H1 (cell line): ENCODE measurements at regions not wholly inside any gene's neighbourhood (a gene's known extent, or its start where the extent isn't known, plus 50 kb on each side); places are given as distances from the start of the nearest gene placed in this dataset.

Experiments
- CTCF ChIA-PET: fragments of 300-600 bp; sonication (Branson Sonifier 250); formaldehyde crosslinking; loops from one replicate; lab custom pipeline; 2021; ENCODE audit not compliant: partially characterized antibody; lab: Charles Lee
- POLR2A ChIA-PET: fragments of 300-600 bp; sonication (Branson Sonifier 250); formaldehyde crosslinking; loops from one replicate; lab custom pipeline; 2021; ENCODE audit warnings: inconsistent platforms; ENCODE audit not compliant: partially characterized antibody; lab: Charles Lee
- DNase-seq, 2 experiments: peaks; one replicate each; pipeline versions ENCODE4 v3.0.0 to v3.0.0-alpha.2; 2010 to 2022; ENCODE audit warnings: low spot score in 2 of 2, low read depth in 1 of 2, mixed read lengths in 1 of 2
- FAIRE-seq: peaks from 2 replicates; lab custom pipeline; 2011; peaks lifted over from hg19 to GRCh38; lab: Jason Lieb, UNC
- H2AFZ ChIP-seq: 2 replicates; pipeline ENCODE4 v1.8.1; 2012; ENCODE audit warnings: low read length, inconsistent platforms
- H2AK5ac ChIP-seq: 2 replicates; pipeline ENCODE4 v1.6.1; 2013; ENCODE audit warnings: low read depth, low read length
- H2BK120ac ChIP-seq: replicated peaks from 2 replicates; pipeline ENCODE3; 2013; ENCODE audit warnings: low read depth, low read length, inconsistent platforms
- H2BK12ac ChIP-seq: 2 replicates; pipeline ENCODE4 v1.6.1; 2013; ENCODE audit warnings: low read depth, low read length
- H2BK15ac ChIP-seq: 2 replicates; pipeline ENCODE4 v1.6.1; 2013; ENCODE audit warnings: low read length
- H2BK20ac ChIP-seq: 2 replicates; pipeline ENCODE4 v1.6.1; 2013; ENCODE audit warnings: low read length
- H2BK5ac ChIP-seq: 2 replicates; pipeline ENCODE4 v1.6.1; 2013; ENCODE audit warnings: low read depth, low read length
- H3K14ac ChIP-seq: 2 replicates; pipeline ENCODE4 v1.6.1; 2013; ENCODE audit warnings: inconsistent platforms; ENCODE audit not compliant: insufficient read length
- H3K18ac ChIP-seq: 2 replicates; pipeline ENCODE4 v1.6.1; 2013; ENCODE audit warnings: low read length; ENCODE audit errors: extremely low read depth
- H3K23ac ChIP-seq: 2 replicates; pipeline ENCODE4 v1.6.1; 2013; ENCODE audit warnings: inconsistent platforms; ENCODE audit not compliant: insufficient read length
- H3K23me2 ChIP-seq: 2 replicates; pipeline ENCODE4 v1.6.1; 2013; ENCODE audit warnings: low read depth, low read length
- H3K27ac ChIP-seq: 2 replicates; pipeline ENCODE4 v1.6.1; 2011; ENCODE audit warnings: low read depth, low read length, inconsistent platforms
- H3K27me3 ChIP-seq, 4 experiments: replicated peaks in 1 of 4; 1 replicate in 1 of 4; 2 replicates in 3 of 4; pipeline versions ENCODE4 v1.6.1 to v1.8.1; 2011 to 2013; ENCODE audit warnings: low read length in 3 of 4, mild to moderate bottlenecking in 3 of 4, inconsistent platforms in 2 of 4, mixed read lengths in 2 of 4, moderate library complexity in 1 of 4; ENCODE audit not compliant: control insufficient read depth in 3 of 4, insufficient read depth in 3 of 4; ENCODE audit errors: extremely low read depth in 1 of 4
- H3K36me3 ChIP-seq, 4 experiments: 2 replicates each; pipeline versions ENCODE4 v1.6.1 to v1.8.1; 2011 to 2013; ENCODE audit warnings: mild to moderate bottlenecking in 4 of 4, low read length in 3 of 4, moderate library complexity in 2 of 4, control low read depth in 1 of 4, inconsistent platforms in 1 of 4; ENCODE audit not compliant: insufficient read depth in 4 of 4, control insufficient read depth in 2 of 4
- H3K4ac ChIP-seq: replicated peaks from 2 replicates; pipeline ENCODE3; 2013; ENCODE audit warnings: low read length, low read depth, mixed read lengths, inconsistent platforms; ENCODE audit not compliant: insufficient read length
- H3K4me1 ChIP-seq, 4 experiments: replicated peaks in 1 of 4; 1 replicate in 1 of 4; 2 replicates in 3 of 4; pipeline versions ENCODE4 v1.6.1 to v1.8.1; 2011 to 2013; ENCODE audit warnings: low read length in 3 of 4, inconsistent platforms in 2 of 4, mixed read lengths in 1 of 4; ENCODE audit not compliant: insufficient read depth in 4 of 4, control insufficient read depth in 3 of 4
- H3K4me2 ChIP-seq, 2 experiments: 2 replicates each; pipeline versions ENCODE4 v1.6.1 to v1.8.1; 2011 to 2013; ENCODE audit warnings: low read depth in 2 of 2, low read length in 2 of 2, control low read depth in 1 of 2, inconsistent platforms in 1 of 2, mild to moderate bottlenecking in 1 of 2; ENCODE audit not compliant: insufficient read depth in 1 of 2
- H3K4me3 ChIP-seq, 4 experiments: fragments of 200-600, 300-600 bp in 1 of 4; sonication (generic), shearing (Covaris generic), sonication (Bioruptor Twin) in 1 of 4; 2 replicates each; pipeline versions ENCODE4 v1.5.1 to v1.8.1; 2011 to 2016; ENCODE audit warnings: low read length in 4 of 4, low read depth in 3 of 4, control low read depth in 2 of 4, inconsistent platforms in 2 of 4, mild to moderate bottlenecking in 2 of 4, mixed read lengths in 1 of 4, moderate library complexity in 1 of 4; ENCODE audit not compliant: insufficient read depth in 2 of 4; ENCODE audit errors: extremely low read depth in 1 of 4
- H3K56ac ChIP-seq: replicated peaks from 2 replicates; pipeline ENCODE3; 2013; ENCODE audit warnings: low read depth, mild to moderate bottlenecking, mixed read lengths, low read length, inconsistent platforms; ENCODE audit not compliant: insufficient read length
- H3K79me1 ChIP-seq: 2 replicates; pipeline ENCODE4 v1.6.1; 2013; ENCODE audit warnings: low read depth, low read length, control low read depth
- H3K79me2 ChIP-seq, 2 experiments: 2 replicates each; pipeline versions ENCODE4 v1.6.1 to v1.8.1; 2012 to 2013; ENCODE audit warnings: low read length in 2 of 2, mild to moderate bottlenecking in 2 of 2, inconsistent platforms in 1 of 2; ENCODE audit not compliant: insufficient read depth in 2 of 2, control insufficient read depth in 1 of 2
- H3K9ac ChIP-seq, 4 experiments: replicated peaks in 1 of 4; 1 replicate in 1 of 4; 2 replicates in 3 of 4; pipeline versions ENCODE4 v1.6.1 to v1.8.1; 2011 to 2013; ENCODE audit warnings: low read depth in 3 of 4, low read length in 3 of 4, control low read depth in 2 of 4, mild to moderate bottlenecking in 2 of 4, moderate library complexity in 2 of 4, inconsistent platforms in 1 of 4; ENCODE audit errors: extremely low read depth in 1 of 4
- H3K9me3 ChIP-seq, 2 experiments: 2 replicates each; pipeline versions ENCODE4 v1.6.1 to v1.8.1; 2012 to 2013; ENCODE audit warnings: mild to moderate bottlenecking in 2 of 2, moderate library complexity in 2 of 2, control low read depth in 1 of 2, inconsistent platforms in 1 of 2, low read depth in 1 of 2, low read length in 1 of 2, mixed read lengths in 1 of 2; ENCODE audit not compliant: insufficient read depth in 2 of 2
- H4K20me1 ChIP-seq, 2 experiments: replicated peaks in 1 of 2; 2 replicates each; pipeline versions ENCODE3 to v1.8.1; 2011 to 2013; ENCODE audit warnings: inconsistent platforms in 2 of 2, low read length in 2 of 2, mild to moderate bottlenecking in 1 of 2; ENCODE audit not compliant: insufficient read depth in 2 of 2, control insufficient read depth in 1 of 2
- H4K5ac ChIP-seq: 2 replicates; pipeline ENCODE4 v1.6.1; 2013; ENCODE audit warnings: low read length, low read depth, mixed read lengths, inconsistent platforms; ENCODE audit not compliant: insufficient read length
- H4K8ac ChIP-seq: 2 replicates; pipeline ENCODE4 v1.8.0; 2013; ENCODE audit warnings: mild to moderate bottlenecking, moderate library complexity, low read length, inconsistent platforms; ENCODE audit not compliant: insufficient read depth; ENCODE audit errors: extremely low read depth
- H4K91ac ChIP-seq: replicated peaks from 2 replicates; pipeline ENCODE3; 2013; ENCODE audit warnings: low read length, mixed read lengths, inconsistent platforms; ENCODE audit not compliant: insufficient read length
- BACH1 ChIP-seq: IDR thresholded peaks from 2 replicates; pipeline ENCODE4 v1.6.1; 2012; ENCODE audit warnings: low read length, improper control_type of control experiment
- CREB1 ChIP-seq: IDR thresholded peaks from 2 replicates; pipeline ENCODE4 v1.6.1; 2012; ENCODE audit warnings: inconsistent platforms
- CTCF ChIP-seq, 3 experiments: IDR thresholded peaks; 1 replicate in 2 of 3; 2 replicates in 1 of 3; pipeline versions ENCODE4 v1.5.1 to v1.6.1; 2011; ENCODE audit warnings: low read length in 3 of 3, mild to moderate bottlenecking in 3 of 3, inconsistent platforms in 2 of 3, low read depth in 1 of 3, moderate library complexity in 1 of 3; ENCODE audit not compliant: insufficient read depth in 1 of 3; ENCODE audit errors: control extremely low read depth in 1 of 3
- SP2 ChIP-seq: IDR thresholded peaks from 2 replicates; pipeline ENCODE4 v1.6.1; 2012; ENCODE audit warnings: mild to moderate bottlenecking, low read length, inconsistent platforms
- SRF ChIP-seq: IDR thresholded peaks from 2 replicates; pipeline ENCODE4 v1.6.1; 2011; ENCODE audit warnings: mild to moderate bottlenecking, low read depth, low read length, moderate library complexity
- TAF7 ChIP-seq: optimal IDR thresholded peaks from 2 replicates; pipeline ENCODE3; 2011; ENCODE audit warnings: low read depth, mild to moderate bottlenecking, inconsistent platforms, low read length, moderate library complexity, borderline replicate concordance
- TEAD4 ChIP-seq: IDR thresholded peaks from 2 replicates; pipeline ENCODE4 v1.6.1; 2012; ENCODE audit warnings: low read depth, low read length, inconsistent platforms, mixed read lengths
- whole genome bisulfite sequencing, 2 experiments: shearing (Covaris generic) in 1 of 2; methylation state at CpG; one replicate each; pipeline versions ENCODE4 v1.1.6 to v1.1.7; 2013 to 2015; ENCODE audit warnings: low lambda C conversion rate in 2 of 2, mixed read lengths in 2 of 2, inconsistent platforms in 1 of 2, low coverage in 1 of 2, missing lambda C conversion rate in 1 of 2; ENCODE audit not compliant: insufficient replicate concordance in 2 of 2, insufficient coverage in 1 of 2, insufficient read length in 1 of 2; ENCODE audit errors: extremely low coverage in 1 of 2, missing lambda C conversion rate in 1 of 2; 5-methylcytosine and 5-hydroxymethylcytosine counted together

GRCh38 chr5:166617507-166617906 lies 1673.9 kb upstream of the WWC1 start:
- no peak for FAIRE-seq

More at GRCh38 chr5:166617507-166617906, 1673.9 kb upstream of the WWC1 start:
- no peak overlapping the region for H4K8ac ChIP-seq
- H3K27ac ChIP-seq: no peak overlapping the region
- H4K91ac ChIP-seq: no peak overlapping the region
- TF ChIP-seq CREB1: no peak
- TF ChIP-seq TEAD4: no peak
- TF ChIP-seq SRF: no peak
- no peak for TF ChIP-seq TAF7
- no peak for TF ChIP-seq SP2
- no peak for TF ChIP-seq BACH1
- no peak for TF ChIP-seq CTCF (IDR thresholded peaks at IDR 0.05; ENCODE audit: control extremely low read depth in 1 of 3, insufficient read depth in 1 of 3, low read depth in 1 of 3, low read length in 3 of 3)
- no peaks in the 10 kb centered on the region for H3K79me1 ChIP-seq
- H2AFZ ChIP-seq: no peak overlapping the region
- H3K4ac ChIP-seq: no peak overlapping the region
- H3K14ac ChIP-seq: no peak overlapping the region
- WGBS, 2 experiments: 93% methylated on average over 4 of the region's 4 CpGs; no CpG with 5 or more reads in 1 of the 2 experiments
- H2BK12ac ChIP-seq: no peak overlapping the region
- DNase-seq: no peak
- no peaks in the 10 kb centered on the region for H3K36me3 ChIP-seq
- no peaks in the 10 kb centered on the region for H3K79me2 ChIP-seq
- no peaks in the 10 kb centered on the region for H3K27me3 ChIP-seq
- POLR2A ChIA-PET: no interaction called here
- peak overlapping the region; percentile 69 for H3K56ac ChIP-seq
- H3K4me1 ChIP-seq: no peaks in the 10 kb centered on the region
- no peaks in the 10 kb centered on the region for H3K9me3 ChIP-seq
- H3K4me3 ChIP-seq: no peak overlapping the region
- no peak overlapping the region for H4K5ac ChIP-seq
- peak overlapping the region; percentile 25 for H2BK20ac ChIP-seq
- no peak overlapping the region for H3K9ac ChIP-seq
- CTCF ChIA-PET: no interaction called here
- no peak overlapping the region for H3K18ac ChIP-seq
- H2BK120ac ChIP-seq: no peak overlapping the region
- H3K23ac ChIP-seq: no peak overlapping the region
- no peak overlapping the region for H2BK5ac ChIP-seq
- no peak overlapping the region for H2BK15ac ChIP-seq
- H4K20me1 ChIP-seq: no peaks in the 10 kb centered on the region
- H3K23me2 ChIP-seq: no peaks in the 10 kb centered on the region
- no peak overlapping the region for H2AK5ac ChIP-seq
- no peak overlapping the region for H3K4me2 ChIP-seq
